Endodermal cell (in vitro differentiated cells): ENCODE measurements at regions not wholly inside any gene's neighbourhood (a gene's known extent, or its start where the extent isn't known, plus 50 kb on each side); places are given as distances from the start of the nearest gene placed in this dataset.
A peak's percentile ranks its signal among the peaks of the same experiment; 100 is the strongest.

ENCODE experiments used
- DNase-seq: peaks from one replicate; pipeline ENCODE4 v3.0.0-alpha.2; 2017
- H3K27ac ChIP-seq: 2 replicates; pipeline ENCODE4 v1.5.1; 2013; ENCODE audit warnings: mild to moderate bottlenecking, low read depth, low read length, moderate library complexity
- H3K27me3 ChIP-seq: 2 replicates; pipeline ENCODE4 v1.6.1; 2013; ENCODE audit warnings: mild to moderate bottlenecking, low read length, moderate library complexity; ENCODE audit not compliant: insufficient read depth, control insufficient read depth, poor library complexity, severe bottlenecking
- H3K36me3 ChIP-seq: 2 replicates; pipeline ENCODE4 v1.7.0; 2013; ENCODE audit warnings: mild to moderate bottlenecking, low read length, moderate library complexity; ENCODE audit not compliant: control insufficient read depth, insufficient read depth
- H3K4me1 ChIP-seq: one replicate; pipeline ENCODE4 v1.7.0; 2013; ENCODE audit warnings: low read length; ENCODE audit not compliant: control insufficient read depth, insufficient read depth
- H3K4me3 ChIP-seq: 2 replicates; pipeline ENCODE4 v1.5.1; 2013; ENCODE audit warnings: mild to moderate bottlenecking, low read length, moderate library complexity
- H3K9ac ChIP-seq: 2 replicates; pipeline ENCODE4 v1.6.1; 2013; ENCODE audit warnings: mild to moderate bottlenecking, low read length, moderate library complexity; ENCODE audit not compliant: poor library complexity, severe bottlenecking; ENCODE audit errors: extremely low read depth
- H3K9me3 ChIP-seq: 2 replicates; pipeline ENCODE4 v1.6.1; 2013; ENCODE audit warnings: mild to moderate bottlenecking, low read length, moderate library complexity; ENCODE audit not compliant: control insufficient read depth
- H3K27ac Mint-ChIP-seq: 2 replicates; pipeline ENCODE4 v1.8.0; 2020; ENCODE audit warnings: mixed read lengths
- H3K27me3 Mint-ChIP-seq: 2 replicates; pipeline ENCODE4 v1.8.0; 2021; ENCODE audit warnings: mild to moderate bottlenecking, mixed read lengths; ENCODE audit not compliant: insufficient read depth
- H3K36me3 Mint-ChIP-seq: 2 replicates; pipeline ENCODE4 v1.8.0; 2020; ENCODE audit warnings: low read depth, mixed read lengths
- H3K4me1 Mint-ChIP-seq: 2 replicates; pipeline ENCODE4 v1.8.0; 2020; ENCODE audit warnings: mixed read lengths
- H3K4me3 Mint-ChIP-seq: 2 replicates; pipeline ENCODE4 v1.8.0; 2020; ENCODE audit warnings: mild to moderate bottlenecking, moderate library complexity, mixed read lengths
- H3K9me3 Mint-ChIP-seq: 2 replicates; pipeline ENCODE4 v1.8.0; 2020; ENCODE audit warnings: mild to moderate bottlenecking, mixed read lengths
- CTCF ChIP-seq: fragments of 200-600 bp; sonication (generic); conservative IDR thresholded peaks from 2 replicates; pipeline ENCODE4 v1.5.0; 2021; ENCODE audit warnings: antibody characterized with exemption, mild to moderate bottlenecking
- WGBS, 2 experiments: methylation state at CpG; one replicate each; pipeline versions ENCODE4 v1.1.5 to v1.1.7; 2013; ENCODE audit warnings: missing lambda C conversion rate in 2 of 2, mixed read lengths in 1 of 2; ENCODE audit not compliant: insufficient coverage in 1 of 2, insufficient read length in 1 of 2; 5-methylcytosine and 5-hydroxymethylcytosine counted together

GRCh38 chr4:178090640-178091411 is 648.6 kb upstream of the AGA start:
- no peak overlapping the region for H3K4me3 ChIP-seq
- H3K4me3 Mint-ChIP-seq = peak overlapping the region; percentile 32
- H3K36me3 Mint-ChIP-seq = no peaks in the 10 kb centered on the region
- no peaks in the 10 kb centered on the region for H3K9me3 ChIP-seq
- no peak overlapping the region for H3K9ac ChIP-seq
- H3K9me3 Mint-ChIP-seq = no peaks in the 10 kb centered on the region
- TF ChIP-seq CTCF = no peak
- H3K4me1 ChIP-seq = no peaks in the 10 kb centered on the region
- no peaks in the 10 kb centered on the region for H3K27me3 Mint-ChIP-seq
- no peak overlapping the region for H3K27ac Mint-ChIP-seq
- H3K27me3 ChIP-seq = no peaks in the 10 kb centered on the region
- no peaks in the 10 kb centered on the region for H3K36me3 ChIP-seq
- H3K4me1 Mint-ChIP-seq = peaks cover 8% of the 10 kb centered on the region
- DNase-seq = peak; percentile 66
- WGBS, 2 experiments = 94 to 99% methylated on average over 15 to 20 of the region's 20 CpGs
- no peak overlapping the region for H3K27ac ChIP-seq

GRCh38 chr4:178102139-178102538 is 659.9 kb upstream of the AGA start:
- Mint-ChIP-seq H3K36me3 (no peaks in the 10 kb centered on the region), H3K9me3 (no peaks in the 10 kb centered on the region), H3K27ac (no peak overlapping the region), H3K4me1 (no peaks in the 10 kb centered on the region), H3K27me3 (no peaks in the 10 kb centered on the region), H3K4me3 (no peak overlapping the region)
- H3K27me3 ChIP-seq = no peaks in the 10 kb centered on the region
- WGBS, 2 experiments = 72 to 87% methylated on average over 3 to 5 of the region's 5 CpGs
- no peak overlapping the region for H3K27ac ChIP-seq
- H3K4me1 ChIP-seq = no peaks in the 10 kb centered on the region
- DNase-seq = no peak
- H3K9ac ChIP-seq = no peak overlapping the region
- no peak overlapping the region for H3K4me3 ChIP-seq
- H3K9me3 ChIP-seq = no peaks in the 10 kb centered on the region
- H3K36me3 ChIP-seq = no peaks in the 10 kb centered on the region
- no peak for TF ChIP-seq CTCF

GRCh38 chr4:178105242-178105641 is 663.0 kb upstream of the AGA start:
- H3K4me3 ChIP-seq = no peak overlapping the region
- no peaks in the 10 kb centered on the region for H3K36me3 ChIP-seq
- no peak overlapping the region for H3K27ac ChIP-seq
- no peaks in the 10 kb centered on the region for H3K4me1 Mint-ChIP-seq
- H3K27me3 Mint-ChIP-seq = no peaks in the 10 kb centered on the region
- peak; percentile 47 for DNase-seq
- WGBS, 2 experiments = 81% methylated on average over 2 of the region's 2 CpGs; no CpG with 5 or more reads in 1 of the 2 experiments
- TF ChIP-seq CTCF = no peak
- no peaks in the 10 kb centered on the region for H3K9me3 ChIP-seq
- no peak overlapping the region for H3K4me3 Mint-ChIP-seq
- no peaks in the 10 kb centered on the region for H3K27me3 ChIP-seq
- H3K9ac ChIP-seq = no peak overlapping the region
- H3K27ac Mint-ChIP-seq = no peak overlapping the region
- H3K9me3 Mint-ChIP-seq = no peaks in the 10 kb centered on the region
- H3K4me1 ChIP-seq = no peaks in the 10 kb centered on the region
- H3K36me3 Mint-ChIP-seq = no peaks in the 10 kb centered on the region
